Mucosa of rectum (tissue), 2 donors: ENCODE measurements at regions not wholly inside any gene's neighbourhood (a gene's known extent, or its start where the extent isn't known, plus 50 kb on each side); places are given as distances from the start of the nearest gene placed in this dataset.
"Not testable (repeated sequence)": the region's sequence is repeated elsewhere in the genome, so short reads cannot be mapped to it uniquely, and the experiment has no call there.

Source experiments
- H3K27ac ChIP-seq, 2 donors: one replicate each; pipeline ENCODE4 v1.7.0; 2013; ENCODE audit warnings: inconsistent platforms in 2 of 2, low read depth in 2 of 2, low read length in 2 of 2
- H3K27me3 ChIP-seq, 2 donors: one replicate each; pipeline ENCODE4 v1.7.0; 2013; ENCODE audit warnings: low read length in 2 of 2; ENCODE audit not compliant: control insufficient read depth in 2 of 2, insufficient read depth in 2 of 2
- H3K36me3 ChIP-seq, 2 donors: one replicate each; pipeline ENCODE4 v1.7.0; 2013; ENCODE audit warnings: low read length in 2 of 2; ENCODE audit not compliant: control insufficient read depth in 2 of 2, insufficient read depth in 2 of 2
- H3K4me1 ChIP-seq, 2 donors: one replicate each; pipeline ENCODE4 v1.7.0; 2013; ENCODE audit warnings: low read length in 2 of 2, mild to moderate bottlenecking in 1 of 2; ENCODE audit not compliant: control insufficient read depth in 2 of 2, insufficient read depth in 2 of 2
- H3K4me3 ChIP-seq, 2 donors: one replicate each; pipeline ENCODE4 v1.7.0; 2013; ENCODE audit warnings: low read length in 2 of 2
- H3K9ac ChIP-seq, 2 donors: one replicate each; pipeline ENCODE4 v1.7.0; 2013; ENCODE audit warnings: low read length in 2 of 2, low read depth in 1 of 2, mild to moderate bottlenecking in 1 of 2
- H3K9me3 ChIP-seq, 2 donors: one replicate each; pipeline ENCODE4 v1.7.0; 2013; ENCODE audit warnings: low read length in 2 of 2; ENCODE audit not compliant: control insufficient read depth in 2 of 2
- donor health status: healthy.
- donor health status: Normal muscosa, but diverticular disease.

DNA sequence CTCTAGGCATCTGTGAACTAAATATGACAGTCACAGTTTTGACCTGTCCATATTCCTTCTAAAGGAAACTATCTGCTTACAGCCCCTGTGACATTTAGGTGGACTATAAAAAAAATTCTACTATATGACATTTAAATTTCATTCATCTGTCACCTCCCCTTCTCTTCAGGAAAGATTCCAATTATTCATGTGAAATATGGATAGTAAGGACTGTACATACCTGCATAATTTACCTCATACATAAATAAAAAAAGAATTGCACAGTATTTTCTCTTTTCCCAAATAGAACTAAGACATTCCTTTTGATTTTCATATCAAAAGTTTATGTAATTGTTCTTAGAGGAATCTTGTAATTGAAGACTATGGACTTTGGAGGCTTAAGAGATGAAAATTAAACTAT lies 192.3 kb upstream of the GRIN3A start:
- H3K4me3 ChIP-seq = no peak overlapping the region
- H3K9me3 ChIP-seq = no peaks in the 10 kb centered on the region
- H3K36me3 ChIP-seq = no peaks in the 10 kb centered on the region
- H3K27ac ChIP-seq = no peak overlapping the region
- H3K4me1 ChIP-seq = no peaks in the 10 kb centered on the region
- no peak overlapping the region for H3K9ac ChIP-seq
- no peaks in the 10 kb centered on the region for H3K27me3 ChIP-seq

DNA sequence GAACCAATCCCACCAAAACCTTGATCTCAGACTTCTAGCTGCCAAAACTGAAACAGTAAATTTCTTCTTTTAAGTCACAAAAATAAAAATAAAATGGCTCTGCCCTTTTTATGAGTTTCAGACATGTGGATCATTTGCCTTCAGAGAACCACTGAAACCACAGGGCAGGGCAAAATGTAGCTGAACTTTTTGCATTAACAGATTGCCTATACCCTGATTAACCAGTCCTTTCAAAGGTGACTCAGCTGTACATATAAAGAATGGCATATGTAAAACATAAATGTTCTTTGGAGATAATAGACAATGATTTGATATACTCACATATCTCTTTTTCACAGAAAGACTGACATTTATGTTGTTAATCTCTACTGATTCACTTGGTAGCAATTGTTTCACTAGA lies 187.1 kb upstream of the GRIN3A start:
- no peak overlapping the region for H3K9ac ChIP-seq
- H3K36me3 ChIP-seq = no peaks in the 10 kb centered on the region
- no peaks in the 10 kb centered on the region for H3K4me1 ChIP-seq
- H3K4me3 ChIP-seq = no peak overlapping the region
- no peaks in the 10 kb centered on the region for H3K9me3 ChIP-seq
- no peak overlapping the region for H3K27ac ChIP-seq
- no peaks in the 10 kb centered on the region for H3K27me3 ChIP-seq

DNA sequence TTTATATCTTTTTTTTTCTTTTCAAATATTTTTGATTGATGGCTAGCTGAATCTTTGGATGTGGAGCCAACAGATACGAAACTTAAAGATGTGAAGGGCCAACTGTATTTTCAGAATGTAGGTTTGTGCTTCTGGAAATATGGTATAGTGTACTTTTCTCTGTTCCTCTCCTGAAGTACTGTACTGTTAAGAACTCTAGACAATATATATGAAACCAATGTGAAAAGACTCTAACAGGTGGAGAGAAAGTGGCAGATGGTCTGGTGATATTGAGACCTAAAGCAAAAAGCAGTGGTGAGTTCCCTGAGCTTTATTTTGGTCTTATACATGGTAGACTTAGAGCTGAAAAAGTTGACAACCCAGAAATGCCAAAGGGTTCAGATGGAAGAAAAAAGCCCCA lies 185.0 kb upstream of the GRIN3A start:
- Histone ChIP-seq H3K27me3 (no peaks in the 10 kb centered on the region), H3K4me1 (no peaks in the 10 kb centered on the region), H3K27ac (no peak overlapping the region), H3K9ac (no peak overlapping the region), H3K36me3 (no peaks in the 10 kb centered on the region), H3K9me3 (no peaks in the 10 kb centered on the region), H3K4me3 (no peak overlapping the region)

- H3K27ac ChIP-seq, H3K9me3 ChIP-seq, H3K9ac ChIP-seq, H3K36me3 ChIP-seq, H3K4me3 ChIP-seq, H3K4me1 ChIP-seq, H3K27me3 ChIP-seq: not testable (repeated sequence)
These were observed 178.5 kb upstream of the GRIN3A start for GRCh38 chr9:101916948-101917347.

- no peaks in the 10 kb centered on the region for H3K36me3 ChIP-seq
- H3K27ac ChIP-seq = no peak overlapping the region
- no peaks in the 10 kb centered on the region for H3K27me3 ChIP-seq
These were observed 177.0 kb upstream of the GRIN3A start for GRCh38 chr9:101915482-101915881.

DNA sequence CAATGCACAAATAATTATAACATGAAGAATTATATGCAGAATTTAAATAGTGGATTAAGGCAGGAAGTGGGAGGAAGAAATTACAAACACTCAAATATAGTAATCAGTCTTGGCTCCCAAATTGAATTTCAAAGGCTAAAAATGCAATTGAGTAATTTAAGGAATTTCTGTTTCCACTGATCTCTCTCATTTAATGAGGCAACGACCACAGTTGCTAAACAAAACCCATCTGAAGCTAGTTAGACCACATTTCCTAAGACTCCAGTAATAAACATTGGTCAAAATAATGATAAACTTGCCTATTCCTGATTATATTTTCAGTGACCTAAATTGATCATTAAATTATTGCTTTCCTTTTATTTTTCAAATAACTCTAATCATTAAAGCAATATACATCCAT lies 174.3 kb upstream of the GRIN3A start:
- Histone ChIP-seq H3K9ac (no peak overlapping the region), H3K9me3 (no peaks in the 10 kb centered on the region), H3K4me1 (no peaks in the 10 kb centered on the region), H3K27me3 (no peaks in the 10 kb centered on the region), H3K36me3 (no peaks in the 10 kb centered on the region), H3K27ac (no peak overlapping the region), H3K4me3 (no peak overlapping the region)

More at GRCh38 chr9:101915482-101915881, 177.0 kb upstream of the GRIN3A start:
- Histone ChIP-seq H3K9me3 (no peaks in the 10 kb centered on the region), H3K9ac (no peak overlapping the region), H3K4me1 (no peaks in the 10 kb centered on the region), H3K4me3 (no peak overlapping the region)

DNA sequence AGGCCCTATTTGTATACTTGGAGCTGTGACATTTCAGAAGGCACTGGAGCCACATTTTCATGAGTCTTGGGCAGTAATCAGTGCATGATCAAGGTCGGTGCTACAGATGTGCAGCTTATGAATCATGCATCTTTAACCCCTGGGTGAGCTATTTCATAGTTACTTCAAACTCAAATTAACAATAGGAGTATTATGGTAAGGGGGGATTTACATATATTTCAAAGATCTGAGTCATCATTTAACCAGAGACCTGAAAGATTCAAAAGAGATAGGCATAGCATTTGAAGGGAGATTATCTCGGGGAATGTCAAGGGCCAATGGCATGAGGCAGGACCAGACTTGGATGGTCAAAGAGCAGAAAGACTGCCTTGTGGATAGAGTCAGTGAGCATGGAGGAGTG lies 169.0 kb upstream of the GRIN3A start:
- H3K4me3 ChIP-seq = no peak overlapping the region
- no peaks in the 10 kb centered on the region for H3K9me3 ChIP-seq
- H3K27me3 ChIP-seq = no peaks in the 10 kb centered on the region
- H3K9ac ChIP-seq = no peak overlapping the region
- H3K36me3 ChIP-seq = no peaks in the 10 kb centered on the region
- H3K4me1 ChIP-seq = no peaks in the 10 kb centered on the region
- no peak overlapping the region for H3K27ac ChIP-seq

GRCh38 chr9:101904845-101905244 lies 166.4 kb upstream of the GRIN3A start:
- H3K27ac ChIP-seq = no peak overlapping the region
- no peak overlapping the region for H3K4me3 ChIP-seq
- no peaks in the 10 kb centered on the region for H3K27me3 ChIP-seq
- H3K9me3 ChIP-seq = no peaks in the 10 kb centered on the region
- H3K9ac ChIP-seq = no peak overlapping the region
- H3K4me1 ChIP-seq = no peaks in the 10 kb centered on the region
- H3K36me3 ChIP-seq = no peaks in the 10 kb centered on the region

DNA sequence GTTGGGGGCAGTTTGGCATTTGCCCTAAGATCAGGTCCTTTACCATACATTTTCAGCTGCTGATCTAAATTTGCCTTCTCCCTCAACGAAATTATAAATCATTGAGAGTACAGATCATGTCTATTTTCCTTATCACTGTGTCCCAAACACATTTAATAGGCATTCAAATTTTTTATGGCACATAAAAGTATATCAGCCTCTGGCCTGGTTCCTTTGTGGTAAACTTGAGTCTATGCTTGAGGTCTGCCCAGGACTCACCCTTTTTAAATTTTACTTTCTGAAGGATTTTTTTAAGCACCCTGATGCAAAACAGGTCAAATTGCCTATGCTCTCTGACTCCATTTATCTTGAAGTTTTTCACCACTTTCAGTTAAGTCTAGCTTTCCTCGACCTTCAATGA lies 163.6 kb upstream of the GRIN3A start:
- H3K4me3 ChIP-seq = no peak overlapping the region
- no peaks in the 10 kb centered on the region for H3K36me3 ChIP-seq
- H3K27me3 ChIP-seq = no peaks in the 10 kb centered on the region

GRCh38 chr9:101897196-101897595 lies 158.7 kb upstream of the GRIN3A start:
- no peaks in the 10 kb centered on the region for H3K36me3 ChIP-seq
- no peak overlapping the region for H3K27ac ChIP-seq
- no peaks in the 10 kb centered on the region for H3K27me3 ChIP-seq
- no peak overlapping the region for H3K4me3 ChIP-seq
- no peak overlapping the region for H3K9ac ChIP-seq
- no peaks in the 10 kb centered on the region for H3K4me1 ChIP-seq
- no peaks in the 10 kb centered on the region for H3K9me3 ChIP-seq

More for the DNA sequence above, 163.6 kb upstream of the GRIN3A start:
- Histone ChIP-seq H3K27ac (no peak overlapping the region), H3K9ac (no peak overlapping the region), H3K9me3 (no peaks in the 10 kb centered on the region), H3K4me1 (no peaks in the 10 kb centered on the region)
